DOHH2 (cell line): ENCODE measurements at regions not wholly inside any gene's neighbourhood (a gene's known extent, or its start where the extent isn't known, plus 50 kb on each side); places are given as distances from the start of the nearest gene placed in this dataset.
"Not testable (repeated sequence)": the region's sequence is repeated elsewhere in the genome, so short reads cannot be mapped to it uniquely, and the experiment has no call there.

Source experiments
- H3F3A ChIP-seq: fragments of 200-600 bp; sonication (generic), shearing (Covaris generic); 2 replicates; pipeline ENCODE4 v1.6.0; 2016; ENCODE audit warnings: antibody characterized with exemption, mild to moderate bottlenecking; ENCODE audit not compliant: control insufficient read depth, insufficient read depth
- H3K27ac ChIP-seq: fragments of 200-600 bp; sonication (generic); 2 replicates; pipeline ENCODE4 v1.5.1; 2014; ENCODE audit warnings: low read depth, mild to moderate bottlenecking, low read length, moderate library complexity
- H3K27me3 ChIP-seq: fragments of 200-600 bp; sonication (generic); 2 replicates; pipeline ENCODE4 v1.6.1; 2014; ENCODE audit warnings: mild to moderate bottlenecking, low read length, mixed read lengths; ENCODE audit not compliant: control insufficient read depth
- H3K36me3 ChIP-seq: fragments of 200-600 bp; sonication (generic); 2 replicates; pipeline ENCODE4 v1.6.1; 2014; ENCODE audit warnings: mild to moderate bottlenecking, low read length, moderate library complexity, mixed read lengths; ENCODE audit not compliant: control insufficient read depth
- H3K4me1 ChIP-seq: fragments of 200-600 bp; sonication (generic); 2 replicates; pipeline ENCODE4 v1.6.1; 2014; ENCODE audit warnings: mild to moderate bottlenecking, low read length, mixed read lengths; ENCODE audit not compliant: control insufficient read depth
- H3K4me2 ChIP-seq: fragments of 200-600 bp; sonication (generic); 2 replicates; pipeline ENCODE4 v1.6.0; 2014; ENCODE audit warnings: mild to moderate bottlenecking, low read length, moderate library complexity
- H3K4me3 ChIP-seq: fragments of 200-600 bp; sonication (generic); 2 replicates; pipeline ENCODE4 v1.5.1; 2014; ENCODE audit warnings: mild to moderate bottlenecking, low read length, mixed read lengths
- H3K79me2 ChIP-seq: fragments of 200-600 bp; sonication (generic); 2 replicates; pipeline ENCODE4 v1.6.1; 2014; ENCODE audit warnings: mild to moderate bottlenecking, low read length, mixed read lengths; ENCODE audit not compliant: control insufficient read depth
- H3K9me2 ChIP-seq: fragments of 200-600 bp; sonication (generic); replicated peaks from 2 replicates; pipeline ENCODE4 v1.6.1; 2014; ENCODE audit warnings: mild to moderate bottlenecking, low read length, mixed read lengths; ENCODE audit not compliant: control insufficient read depth
- H3K9me3 ChIP-seq: fragments of 200-600 bp; sonication (generic); 2 replicates; pipeline ENCODE4 v1.6.1; 2014; ENCODE audit warnings: antibody characterized with exemption, low read length, mixed read lengths; ENCODE audit not compliant: control insufficient read depth, insufficient read depth
- H4K20me1 ChIP-seq: fragments of 200-600 bp; sonication (generic); 2 replicates; pipeline ENCODE4 v1.6.0; 2014; ENCODE audit warnings: low read depth, mild to moderate bottlenecking, antibody characterized with exemption, low read length, moderate library complexity; ENCODE audit not compliant: control insufficient read depth, insufficient read depth
- CTCF ChIP-seq: fragments of 200-600 bp; sonication (generic); IDR thresholded peaks from one replicate; pipeline ENCODE4 v1.5.1; 2014; ENCODE audit warnings: antibody characterized with exemption, mild to moderate bottlenecking, low read depth, low read length; ENCODE audit not compliant: poor library complexity, severe bottlenecking
- EZH2phosphoT487 ChIP-seq: fragments of 200-600 bp; sonication (generic); IDR thresholded peaks from 2 replicates; pipeline ENCODE4 v1.6.1; 2017; ENCODE audit warnings: borderline replicate concordance, mild to moderate bottlenecking, antibody characterized with exemption, low read length, moderate library complexity, mixed read lengths

DNA sequence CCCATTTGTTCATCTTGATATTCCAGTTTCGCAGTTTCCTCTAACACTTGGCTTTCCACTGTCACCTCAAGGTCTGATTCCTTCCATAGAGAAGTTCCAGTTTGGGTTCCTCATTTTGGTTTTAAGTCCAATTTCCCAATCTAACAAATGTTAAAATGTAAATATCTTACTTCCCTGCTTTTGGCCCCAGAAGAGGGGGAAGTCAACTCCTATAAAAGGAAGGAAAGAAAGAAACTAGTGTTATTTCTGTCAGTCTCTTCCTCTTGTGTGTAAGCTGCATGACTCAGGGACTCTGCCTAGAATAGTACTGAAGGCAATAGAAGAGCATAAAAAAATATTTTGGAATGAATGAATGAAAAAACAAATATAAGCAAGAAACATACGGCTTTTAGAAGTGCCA, 127.5 kb upstream of the CCNG1 start:
- no peaks in the 10 kb centered on the region for H3K36me3 ChIP-seq
- no peaks in the 10 kb centered on the region for H3K9me2 ChIP-seq
- TF ChIP-seq CTCF (no peak), EZH2phosphoT487 (no peak)
- peaks cover 13% of the 10 kb centered on the region for H3K4me1 ChIP-seq
- no peaks in the 10 kb centered on the region for H4K20me1 ChIP-seq
- H3F3A ChIP-seq: no peaks in the 10 kb centered on the region
- no peaks in the 10 kb centered on the region for H3K27me3 ChIP-seq
- no peak overlapping the region for H3K4me3 ChIP-seq
- H3K79me2 ChIP-seq: no peaks in the 10 kb centered on the region
- H3K27ac ChIP-seq: no peak overlapping the region
- H3K4me2 ChIP-seq: peak overlapping the region; percentile 28
- peaks cover 9% of the 10 kb centered on the region; the same call in 1 of the 2 replicates for H3K9me3 ChIP-seq

DNA sequence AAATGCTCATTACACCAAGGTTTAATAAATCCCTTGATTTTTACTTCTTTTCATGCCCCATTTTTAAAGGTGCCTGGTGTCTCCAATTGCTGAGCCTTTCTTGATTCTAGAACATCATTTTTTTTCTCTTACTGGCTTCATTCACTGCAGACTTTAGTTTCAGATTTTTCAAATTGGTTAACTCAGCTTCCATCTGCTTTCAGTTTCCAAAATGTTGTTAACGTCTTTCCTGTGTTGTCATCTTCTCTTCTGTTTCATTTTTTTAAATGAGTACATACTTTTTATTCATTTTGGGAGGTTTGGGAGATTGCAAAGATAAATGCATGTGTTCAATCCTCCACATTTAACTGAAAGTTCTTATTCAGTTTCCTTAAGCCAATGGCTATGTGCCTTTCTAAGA, 126.4 kb upstream of the CCNG1 start:
- H3K27ac ChIP-seq: no peak overlapping the region
- peaks cover 9% of the 10 kb centered on the region; the same call in 1 of the 2 replicates for H3K9me3 ChIP-seq

GRCh38 chr5:163312598-163312997, 124.8 kb upstream of the CCNG1 start:
- H3K9me2 ChIP-seq: no peaks in the 10 kb centered on the region
- peaks cover 13% of the 10 kb centered on the region for H3K4me1 ChIP-seq
- no peaks in the 10 kb centered on the region for H3K79me2 ChIP-seq
- no peak overlapping the region for H3K27ac ChIP-seq
- H3K27me3 ChIP-seq: no peaks in the 10 kb centered on the region
- H4K20me1 ChIP-seq: no peaks in the 10 kb centered on the region
- no peaks in the 10 kb centered on the region for H3K36me3 ChIP-seq
- no peak for TF ChIP-seq CTCF
- TF ChIP-seq EZH2phosphoT487: no peak
- H3K9me3 ChIP-seq: peaks cover 9% of the 10 kb centered on the region; the same call in 1 of the 2 replicates
- no peak overlapping the region for H3K4me2 ChIP-seq
- no peak overlapping the region for H3K4me3 ChIP-seq
- H3F3A ChIP-seq: no peaks in the 10 kb centered on the region

More for the DNA sequence above, 126.4 kb upstream of the CCNG1 start:
- H3K79me2 ChIP-seq: no peaks in the 10 kb centered on the region
- no peaks in the 10 kb centered on the region for H3K27me3 ChIP-seq
- H3F3A ChIP-seq: no peaks in the 10 kb centered on the region
- H3K4me2 ChIP-seq: no peak overlapping the region
- peaks cover 13% of the 10 kb centered on the region for H3K4me1 ChIP-seq
- TF ChIP-seq CTCF (no peak), EZH2phosphoT487 (no peak)
- no peak overlapping the region for H3K4me3 ChIP-seq
- no peaks in the 10 kb centered on the region for H4K20me1 ChIP-seq
- H3K36me3 ChIP-seq: no peaks in the 10 kb centered on the region
- no peaks in the 10 kb centered on the region for H3K9me2 ChIP-seq

GRCh38 chr5:163313049-163313448, 124.3 kb upstream of the CCNG1 start:
- not testable (repeated sequence) for H3F3A ChIP-seq, H3K4me3 ChIP-seq, H3K79me2 ChIP-seq, H4K20me1 ChIP-seq, H3K27ac ChIP-seq, H3K9me3 ChIP-seq, H3K9me2 ChIP-seq, H3K36me3 ChIP-seq, H3K27me3 ChIP-seq, H3K4me2 ChIP-seq
- H3K4me1 ChIP-seq: peaks cover 13% of the 10 kb centered on the region

DNA sequence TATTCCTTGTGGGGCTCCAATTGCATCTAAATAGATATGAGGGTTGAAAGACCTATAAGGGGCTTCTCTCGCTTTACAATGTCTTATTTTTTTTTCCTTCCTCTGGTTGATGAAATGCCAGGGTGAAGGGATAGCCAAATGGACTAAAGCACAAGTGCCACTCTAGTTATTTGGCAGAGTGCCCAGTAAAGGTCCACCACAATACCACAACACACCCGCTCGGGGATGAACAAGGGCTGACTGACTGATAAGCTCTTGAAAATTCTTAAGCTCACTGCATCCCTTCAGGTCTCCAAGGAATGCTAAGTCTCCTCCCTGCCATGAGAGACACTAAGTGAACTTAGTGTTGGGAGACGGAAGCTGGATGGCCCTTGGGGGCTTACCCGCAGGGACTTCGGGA, 121.0 kb upstream of the CCNG1 start:
- not testable (repeated sequence) for H3K9me2 ChIP-seq, H3K4me2 ChIP-seq

More for the DNA sequence above, 121.0 kb upstream of the CCNG1 start:
- not testable (repeated sequence) for H3F3A ChIP-seq, H3K79me2 ChIP-seq, H3K36me3 ChIP-seq, H3K4me1 ChIP-seq, H4K20me1 ChIP-seq, H3K27ac ChIP-seq, H3K27me3 ChIP-seq, H3K9me3 ChIP-seq, H3K4me3 ChIP-seq
